Uterus (tissue), 3 donors: ENCODE measurements at regions not wholly inside any gene's neighbourhood (a gene's known extent, or its start where the extent isn't known, plus 50 kb on each side); places are given as distances from the start of the nearest gene placed in this dataset.

Experiments used
- DNase-seq, 2 donors: peaks; one replicate each; pipeline ENCODE4 v3.0.0-alpha.2; 2019 to 2020
- H3K27ac ChIP-seq, 2 donors: fragments of 200-600 bp; sonication (generic); 1 replicate in 1 of 2; 2 replicates in 1 of 2; pipeline ENCODE4 v1.5.1; 2016 to 2018
- H3K27me3 ChIP-seq, 2 donors: fragments of 200-600 bp; sonication (generic); one replicate each; pipeline ENCODE4 v1.5.1; 2018 to 2019; ENCODE audit warnings: control low read depth in 1 of 2
- H3K36me3 ChIP-seq, 2 donors: fragments of 200-600 bp; sonication (generic); one replicate each; pipeline ENCODE4 v1.5.1; 2019; ENCODE audit warnings: control low read depth in 1 of 2
- H3K4me1 ChIP-seq, 2 donors: fragments of 200-600 bp; sonication (generic); one replicate each; pipeline ENCODE4 v1.5.1; 2018 to 2019; ENCODE audit warnings: control low read depth in 1 of 2
- H3K4me3 ChIP-seq, 2 donors: fragments of 200-600 bp; sonication (generic); 1 replicate in 1 of 2; 2 replicates in 1 of 2; pipeline ENCODE4 v1.5.1; 2018 to 2019; ENCODE audit warnings: mild to moderate bottlenecking in 1 of 2
- H3K9me3 ChIP-seq, 2 donors: fragments of 200-600 bp; sonication (generic); one replicate each; pipeline ENCODE4 v1.5.1; 2019; ENCODE audit warnings: control low read depth in 1 of 2
- CTCF ChIP-seq, 4 experiments: fragments of 200-600 bp in 2 of 4; fragments of 450-650 bp in 2 of 4; sonication (generic) in 2 of 4; IDR thresholded peaks; one replicate each; pipeline ENCODE4 v1.5.1; 2016 to 2019; ENCODE audit warnings: antibody characterized with exemption in 4 of 4, mild to moderate bottlenecking in 2 of 4, moderate library complexity in 1 of 4
- POLR2A ChIP-seq, 2 donors: fragments of 450-650 bp; IDR thresholded peaks; one replicate each; pipeline ENCODE4 v1.6.1; 2016; ENCODE audit warnings: antibody characterized with exemption in 2 of 2, mild to moderate bottlenecking in 1 of 2, moderate library complexity in 1 of 2
- intact Hi-C: fragments of 100-400 bp; cut with DNase I; formaldehyde crosslinking; loops from one replicate; pipeline ENCODE4 v1.15.1; 2023; ENCODE audit warnings: low total_unique reads
- donor health status: DM: yes; HTN: yes; CAD: no.

DNA sequence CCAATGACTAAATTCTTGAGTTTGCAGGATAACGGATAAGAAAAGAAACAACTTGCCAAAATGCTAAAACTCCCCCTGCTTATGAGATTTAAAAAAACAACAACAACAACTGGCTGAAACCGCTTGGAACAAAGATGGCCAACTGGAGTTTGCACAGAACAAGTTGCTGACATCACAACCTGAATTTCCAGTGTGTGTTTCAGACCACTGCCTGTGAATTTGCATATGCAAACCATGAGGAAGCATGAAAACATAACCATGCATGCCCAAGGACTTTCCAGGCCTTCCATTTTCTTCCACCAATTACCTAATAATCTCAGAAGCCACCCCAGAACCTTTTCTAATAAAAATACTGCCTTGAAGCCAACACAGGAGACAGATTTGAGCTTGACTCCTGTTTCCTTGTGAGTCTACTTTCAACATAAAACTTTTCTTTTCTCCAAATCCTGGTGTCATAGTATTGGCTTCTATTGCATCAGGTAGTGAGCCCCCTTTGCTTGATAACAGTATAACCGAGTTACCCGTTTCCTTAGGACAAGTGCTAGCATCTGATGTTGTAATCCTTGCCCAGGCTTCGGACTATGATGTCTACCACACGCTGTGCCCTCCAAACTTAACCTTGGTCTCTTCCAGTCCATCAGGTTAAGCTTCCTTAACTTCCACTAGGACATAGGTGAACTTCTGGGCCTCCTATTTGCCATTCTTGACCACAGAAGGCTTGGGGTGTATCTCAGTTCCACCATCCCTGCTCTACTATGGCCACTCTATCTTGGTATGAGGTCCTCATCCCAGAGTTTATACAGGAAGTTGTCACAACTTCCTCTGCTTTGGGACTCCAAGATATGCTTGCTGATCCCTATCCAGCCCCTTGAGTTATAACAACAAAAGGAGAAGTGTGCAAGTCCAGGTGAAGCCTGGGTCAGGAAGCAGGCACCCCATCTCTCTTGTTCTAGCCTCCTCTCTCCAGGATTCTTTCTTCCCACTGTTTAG, 385.5 kb upstream of the INTU start:
- Histone ChIP-seq H3K9me3 (no peaks in the 10 kb centered on the region), H3K4me1 (no peaks in the 10 kb centered on the region), H3K36me3 (no peaks in the 10 kb centered on the region), H3K27ac (no peak overlapping the region), H3K27me3 (no peaks in the 10 kb centered on the region), H3K4me3 (no peak overlapping the region)
- TF ChIP-seq CTCF (IDR thresholded peaks at IDR 0.05) (no peak), POLR2A (IDR thresholded peaks at IDR 0.05) (no peak)
- DNase-seq = no peak
- intact Hi-C loops = no loop called here

DNA sequence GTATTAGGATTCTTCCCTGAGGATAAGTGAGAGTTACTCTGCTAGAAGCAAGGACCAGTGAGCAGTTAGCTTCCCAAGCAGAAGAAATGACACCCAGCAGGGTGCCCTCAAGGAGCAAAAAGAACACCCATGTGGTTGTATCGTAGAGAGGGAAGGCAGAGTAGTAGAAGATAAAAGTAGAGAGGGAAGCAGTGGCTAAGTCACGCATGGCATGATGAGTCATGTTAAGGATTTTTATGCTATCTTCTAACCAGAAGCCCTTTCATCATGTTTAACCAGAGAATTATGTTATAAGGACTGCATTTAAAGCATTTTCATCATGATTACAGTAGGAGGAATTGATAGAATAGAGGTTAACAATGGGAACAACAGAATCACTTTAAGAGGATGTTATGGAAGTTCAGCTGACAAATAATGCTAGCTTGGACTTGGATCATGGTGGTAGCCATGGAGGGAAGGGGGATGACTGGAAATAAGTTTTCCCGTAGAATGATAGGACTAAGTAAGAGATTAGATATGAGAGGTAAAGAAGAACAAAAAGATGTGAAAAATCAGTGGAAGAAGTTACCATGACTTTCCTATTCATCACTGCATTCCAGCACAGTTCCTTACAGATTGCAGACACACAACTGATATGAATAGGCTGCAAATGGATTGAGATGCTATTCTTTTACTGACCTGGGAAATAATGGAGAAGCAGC, 383.5 kb upstream of the INTU start:
- Histone ChIP-seq H3K9me3 (no peaks in the 10 kb centered on the region), H3K36me3 (no peaks in the 10 kb centered on the region), H3K27me3 (no peaks in the 10 kb centered on the region), H3K27ac (no peak overlapping the region), H3K4me1 (no peaks in the 10 kb centered on the region), H3K4me3 (no peak overlapping the region)
- no peak for DNase-seq
- intact Hi-C loops = no loop called here
- TF ChIP-seq POLR2A (IDR thresholded peaks at IDR 0.05) = no peak
- no peak for TF ChIP-seq CTCF (IDR thresholded peaks at IDR 0.05)

DNA sequence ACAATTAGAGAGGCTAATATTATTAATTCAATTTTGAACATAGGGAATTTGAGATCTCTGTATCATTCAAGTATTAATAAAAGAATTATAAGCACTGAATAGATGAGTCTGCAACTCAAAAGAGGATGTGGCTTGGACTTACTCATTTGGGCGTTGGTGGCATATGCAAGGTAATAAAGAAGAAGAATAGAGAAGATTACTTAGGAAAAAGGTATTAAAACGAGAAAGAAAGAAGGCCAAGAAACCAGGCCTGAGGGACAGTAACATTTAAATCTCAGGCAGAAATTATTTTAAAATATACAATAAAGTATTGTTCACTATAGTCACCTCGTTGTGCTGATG, 383.0 kb upstream of the INTU start:
- no peak for TF ChIP-seq POLR2A (IDR thresholded peaks at IDR 0.05)
- no peak for TF ChIP-seq CTCF (IDR thresholded peaks at IDR 0.05)
- Histone ChIP-seq H3K27ac (no peak overlapping the region), H3K27me3 (no peaks in the 10 kb centered on the region), H3K9me3 (no peaks in the 10 kb centered on the region), H3K36me3 (no peaks in the 10 kb centered on the region), H3K4me3 (no peak overlapping the region), H3K4me1 (no peaks in the 10 kb centered on the region)
- DNase-seq = no peak
- intact Hi-C loops = no loop called here

GRCh38 chr4:127250577-127250976, 382.2 kb upstream of the INTU start:
- no peak overlapping the region for H3K27ac ChIP-seq
- DNase-seq = no peak
- intact Hi-C loops = no loop called here
- no peaks in the 10 kb centered on the region for H3K9me3 ChIP-seq
- no peaks in the 10 kb centered on the region for H3K27me3 ChIP-seq
- H3K36me3 ChIP-seq = no peaks in the 10 kb centered on the region
- no peak overlapping the region for H3K4me3 ChIP-seq
- TF ChIP-seq POLR2A (IDR thresholded peaks at IDR 0.05) = no peak
- no peaks in the 10 kb centered on the region for H3K4me1 ChIP-seq

DNA sequence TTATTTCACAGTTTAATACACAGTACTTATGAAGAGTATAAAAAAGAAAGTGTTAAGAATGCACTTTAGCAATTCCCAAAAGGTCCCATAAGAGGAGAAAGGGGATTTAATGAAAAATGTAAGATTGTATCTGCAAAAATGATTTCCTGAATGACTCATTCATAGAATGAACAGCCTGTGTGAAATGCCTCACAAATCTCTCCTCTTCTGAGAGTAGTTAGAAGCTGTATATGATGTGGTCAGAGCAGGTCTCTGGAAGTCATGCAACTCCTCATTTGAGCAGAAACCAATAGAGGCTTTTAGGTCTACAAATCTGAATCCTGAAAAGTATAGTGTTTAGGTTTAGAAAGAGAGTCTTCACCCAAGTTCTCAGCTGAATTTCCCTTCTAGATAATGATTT, 381.3 kb upstream of the INTU start:
- no peak for DNase-seq
- Histone ChIP-seq H3K36me3 (no peaks in the 10 kb centered on the region), H3K4me3 (no peak overlapping the region), H3K27ac (no peak overlapping the region), H3K9me3 (no peaks in the 10 kb centered on the region), H3K4me1 (no peaks in the 10 kb centered on the region), H3K27me3 (no peaks in the 10 kb centered on the region)
- intact Hi-C loops = no loop called here
- TF ChIP-seq POLR2A (IDR thresholded peaks at IDR 0.05) = no peak
- no peak for TF ChIP-seq CTCF (IDR thresholded peaks at IDR 0.05)
